Lung (tissue), 11 donors: ENCODE measurements at regions not wholly inside any gene's neighbourhood (a gene's known extent, or its start where the extent isn't known, plus 50 kb on each side); places are given as distances from the start of the nearest gene placed in this dataset.

Experiments used
- ATAC-seq: fragments of 200-7000 bp; cut with Tn5 transposase; one replicate; pipeline ENCODE4 v1.9.1; 2020; ENCODE audit warnings: moderate number of reproducible peaks; ENCODE audit not compliant: insufficient read depth, low FRiP score
- DNase-seq, 3 donors: peaks; one replicate each; pipeline ENCODE4 v3.0.0-alpha.2; 2013 to 2017
- H3K27ac ChIP-seq, 2 donors: one replicate each; pipeline ENCODE4 v1.5.1; 2013; ENCODE audit warnings: mild to moderate bottlenecking in 2 of 2, moderate library complexity in 2 of 2, control low read depth in 1 of 2, inconsistent platforms in 1 of 2, low read depth in 1 of 2, low read length in 1 of 2
- H3K27me3 ChIP-seq, 3 donors: one replicate each; pipeline ENCODE4 v1.5.1; 2013; ENCODE audit warnings: low read length in 2 of 3; ENCODE audit not compliant: control insufficient read depth in 3 of 3, insufficient read depth in 3 of 3
- H3K36me3 ChIP-seq, 4 donors: one replicate each; pipeline ENCODE4 v1.5.1; 2013; ENCODE audit warnings: low read length in 4 of 4, mild to moderate bottlenecking in 1 of 4, moderate library complexity in 1 of 4; ENCODE audit not compliant: control insufficient read depth in 4 of 4, insufficient read depth in 4 of 4
- H3K4me1 ChIP-seq, 5 donors: one replicate each; pipeline ENCODE4 v1.5.1; 2013; ENCODE audit warnings: low read length in 5 of 5, mild to moderate bottlenecking in 2 of 5, moderate library complexity in 1 of 5; ENCODE audit not compliant: control insufficient read depth in 5 of 5, insufficient read depth in 5 of 5
- H3K4me3 ChIP-seq: one replicate; pipeline ENCODE4 v1.5.1; 2013; ENCODE audit warnings: mild to moderate bottlenecking, control low read depth, moderate library complexity
- H3K9ac ChIP-seq, 2 donors: one replicate each; pipeline ENCODE4 v1.5.1; 2013; ENCODE audit warnings: low read length in 2 of 2, control low read depth in 1 of 2; ENCODE audit not compliant: insufficient read depth in 1 of 2
- H3K9me3 ChIP-seq, 4 donors: one replicate each; pipeline ENCODE4 v1.5.1; 2013; ENCODE audit warnings: low read length in 3 of 4, mild to moderate bottlenecking in 1 of 4, moderate library complexity in 1 of 4; ENCODE audit not compliant: control insufficient read depth in 4 of 4, insufficient read depth in 3 of 4
- WGBS, 2 donors: extraction: QIAGEN DNeasy Blood & Tissue Kit; methylation state at CpG; one replicate each; pipeline ENCODE4 v1.1.7; 2013; 5-methylcytosine and 5-hydroxymethylcytosine counted together
- TF ChIP-seq, protein P1 (sequence below): IDR thresholded peaks from 2 replicates; pipeline ENCODE4 v1.5.1; 2012; ENCODE audit warnings: mild to moderate bottlenecking; ENCODE audit errors: control extremely low read depth, extremely low read depth
- donor health status: control.
- donor health status: control.
- donor health status: Bipolar disorder and iron deficiency.
- donor health status: healthy.
- donor health status: DM: yes; HTN: yes; CAD: no.

DNA sequence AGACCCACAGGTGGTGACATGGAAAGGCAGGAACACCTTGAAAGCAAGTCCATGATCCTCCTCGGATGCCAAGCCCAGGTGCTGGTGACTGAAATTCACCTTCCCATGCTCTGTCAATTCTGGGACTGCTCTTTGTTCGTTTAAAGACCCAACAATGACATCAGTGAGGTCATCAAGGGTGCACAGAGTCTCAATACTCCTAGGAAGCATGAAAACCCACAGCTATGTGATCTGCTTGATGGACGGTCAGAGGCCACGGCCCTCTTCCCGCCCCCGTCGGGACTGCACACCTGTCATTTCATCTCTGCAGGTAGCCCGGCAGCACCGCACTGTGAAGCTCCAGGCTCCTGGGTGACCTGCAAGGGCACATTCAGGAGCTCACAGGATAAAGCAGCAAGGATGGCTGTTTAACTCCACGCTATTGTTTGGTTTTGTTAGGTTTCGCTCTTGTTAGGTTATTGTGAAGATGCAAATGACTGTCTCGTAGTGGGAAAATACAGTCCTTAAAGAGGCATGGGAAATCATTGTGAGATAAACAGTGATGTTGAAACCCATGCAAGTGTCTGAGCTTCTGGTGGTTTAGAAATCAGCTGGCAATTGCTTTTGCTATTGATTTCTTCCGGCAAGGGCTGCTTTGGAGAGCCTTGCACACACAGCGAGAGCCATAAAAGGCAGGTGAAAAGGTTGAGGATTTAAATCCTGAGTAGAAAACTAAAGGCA, 124.8 kb upstream of the AJAP1 start:
- peaks cover 3 to 30% (median 8%) of the 10 kb centered on the region in 3 donors for H3K27me3 ChIP-seq
- no peak overlapping the region for H3K27ac ChIP-seq
- H3K9me3 ChIP-seq, result peaks cover 0 to 8% (median 0%) of the 10 kb centered on the region in 4 donors
- peaks cover 0 to 8% (median 0%) of the 10 kb centered on the region in 5 donors for H3K4me1 ChIP-seq
- WGBS, 2 donors, result 58 to 71% methylated on average over 14 of the region's 14 CpGs
- no peak overlapping the region for H3K4me3 ChIP-seq
- TF ChIP-seq, protein P1, sequence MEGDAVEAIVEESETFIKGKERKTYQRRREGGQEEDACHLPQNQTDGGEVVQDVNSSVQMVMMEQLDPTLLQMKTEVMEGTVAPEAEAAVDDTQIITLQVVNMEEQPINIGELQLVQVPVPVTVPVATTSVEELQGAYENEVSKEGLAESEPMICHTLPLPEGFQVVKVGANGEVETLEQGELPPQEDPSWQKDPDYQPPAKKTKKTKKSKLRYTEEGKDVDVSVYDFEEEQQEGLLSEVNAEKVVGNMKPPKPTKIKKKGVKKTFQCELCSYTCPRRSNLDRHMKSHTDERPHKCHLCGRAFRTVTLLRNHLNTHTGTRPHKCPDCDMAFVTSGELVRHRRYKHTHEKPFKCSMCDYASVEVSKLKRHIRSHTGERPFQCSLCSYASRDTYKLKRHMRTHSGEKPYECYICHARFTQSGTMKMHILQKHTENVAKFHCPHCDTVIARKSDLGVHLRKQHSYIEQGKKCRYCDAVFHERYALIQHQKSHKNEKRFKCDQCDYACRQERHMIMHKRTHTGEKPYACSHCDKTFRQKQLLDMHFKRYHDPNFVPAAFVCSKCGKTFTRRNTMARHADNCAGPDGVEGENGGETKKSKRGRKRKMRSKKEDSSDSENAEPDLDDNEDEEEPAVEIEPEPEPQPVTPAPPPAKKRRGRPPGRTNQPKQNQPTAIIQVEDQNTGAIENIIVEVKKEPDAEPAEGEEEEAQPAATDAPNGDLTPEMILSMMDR, result no peak
- no peak for DNase-seq
- H3K36me3 ChIP-seq, result no peaks in the 10 kb centered on the region
- H3K9ac ChIP-seq, result no peak overlapping the region
- ATAC-seq, result no peak

DNA sequence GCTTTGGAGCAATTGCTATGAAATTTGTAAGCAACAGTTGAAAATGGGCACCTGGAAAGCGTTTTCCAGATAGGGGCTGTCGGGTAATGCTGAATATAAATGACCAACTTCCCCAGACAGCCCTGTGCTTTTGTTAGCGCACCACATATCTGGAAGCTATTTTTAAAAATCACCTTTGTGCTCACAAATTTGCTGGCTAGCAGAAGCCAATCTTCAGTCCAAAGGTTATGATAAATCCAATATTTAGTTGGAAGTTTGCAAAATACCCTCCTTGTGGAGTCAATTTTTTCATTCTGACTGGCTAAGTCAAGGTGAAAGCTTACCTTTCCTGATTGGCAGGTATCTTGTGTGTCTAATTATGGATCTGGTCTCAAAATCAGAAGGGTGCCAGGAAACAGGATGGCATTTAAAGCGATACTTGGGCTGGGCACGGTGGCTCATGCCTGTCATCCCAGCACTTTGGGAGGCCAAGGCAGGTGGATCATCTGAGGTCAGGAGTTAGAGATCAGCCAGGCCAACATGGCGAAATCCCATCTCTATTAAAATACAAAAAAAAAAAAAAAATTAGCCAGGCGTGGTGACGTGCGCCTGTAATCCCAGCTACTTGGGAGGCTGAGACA, 124.1 kb upstream of the AJAP1 start:
- H3K4me1 ChIP-seq, result peaks cover 0 to 8% (median 0%) of the 10 kb centered on the region in 5 donors
- 88 to 91% methylated on average over 9 of the region's 9 CpGs for WGBS, 2 donors
- TF ChIP-seq, protein P1, result no peak
- no peak overlapping the region for H3K27ac ChIP-seq
- ATAC-seq, result no peak
- no peak for DNase-seq
- H3K9me3 ChIP-seq, result peaks cover 0 to 8% (median 0%) of the 10 kb centered on the region in 4 donors
- H3K4me3 ChIP-seq, result no peak overlapping the region
- no peak overlapping the region for H3K9ac ChIP-seq
- no peaks in the 10 kb centered on the region for H3K36me3 ChIP-seq
- peaks cover 3 to 30% (median 8%) of the 10 kb centered on the region in 3 donors for H3K27me3 ChIP-seq

DNA sequence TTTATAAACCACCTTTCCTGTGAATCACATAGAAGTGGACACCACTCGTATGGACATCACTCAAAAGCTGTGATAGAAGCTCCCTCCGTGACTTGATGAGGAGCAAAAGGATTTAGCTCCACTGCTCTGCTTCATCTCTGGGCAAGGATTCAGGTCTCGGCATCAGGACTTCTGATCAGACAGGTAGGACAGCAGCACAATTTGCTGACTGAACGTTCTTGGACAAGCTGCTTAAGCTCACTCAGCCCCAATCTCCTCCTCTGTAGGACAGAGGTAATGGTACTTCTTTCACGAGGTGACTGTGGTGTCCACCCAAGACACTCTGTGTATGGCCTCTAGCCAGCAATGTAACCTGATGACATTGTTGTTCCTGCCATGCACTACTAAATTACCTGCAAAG, 122.6 kb upstream of the AJAP1 start:
- WGBS, 2 donors, result 76 to 78% methylated on average over 5 of the region's 5 CpGs
- Histone ChIP-seq H3K9me3 (peaks cover 0 to 8% (median 0%) of the 10 kb centered on the region in 4 donors), H3K36me3 (no peaks in the 10 kb centered on the region), H3K9ac (no peak overlapping the region), H3K4me3 (no peak overlapping the region), H3K27me3 (peaks cover 3 to 30% (median 8%) of the 10 kb centered on the region in 3 donors), H3K4me1 (peaks cover 0 to 3% (median 0%) of the 10 kb centered on the region in 5 donors), H3K27ac (no peak overlapping the region)
- DNase-seq (no peak), ATAC-seq (no peak)
- TF ChIP-seq, protein P1, result no peak
